Stimulated activated CD8-positive, alpha-beta memory T cell treated with anti-CD3 and anti-CD28 coated beads, Interleukin-2, amount 100 ng/mL, for 48 hours (primary cell): ENCODE measurements at regions not wholly inside any gene's neighbourhood (a gene's known extent, or its start where the extent isn't known, plus 50 kb on each side); places are given as distances from the start of the nearest gene placed in this dataset.

Source experiments
- DNase-seq, 2 donors: peaks; one replicate each; pipeline ENCODE4 v3.0.0-alpha.2; 2020; ENCODE audit warnings: low read depth in 2 of 2

GRCh38 chr5:167226386-167226785 is 1065.1 kb upstream of the WWC1 start:
- no peak for DNase-seq

DNA sequence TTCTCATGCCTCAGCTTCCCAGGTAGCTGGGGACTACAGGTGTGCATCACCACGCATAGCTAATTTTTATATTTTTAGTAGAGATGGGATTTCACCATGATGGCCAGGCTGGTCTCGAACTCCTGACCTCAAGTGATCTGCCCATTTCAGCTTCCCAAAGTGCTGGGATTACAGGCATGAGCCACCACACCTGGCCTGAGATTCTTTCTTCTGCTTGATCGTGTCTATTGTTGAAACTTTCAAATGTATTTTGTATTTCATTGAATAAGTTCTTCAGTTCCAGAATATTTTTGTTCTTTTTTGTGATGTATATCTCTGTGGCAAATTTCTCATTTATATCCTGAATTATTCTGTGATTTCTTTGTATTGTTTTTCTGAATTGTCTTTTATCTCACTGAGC is 1063.3 kb upstream of the WWC1 start:
- no peak for DNase-seq

DNA sequence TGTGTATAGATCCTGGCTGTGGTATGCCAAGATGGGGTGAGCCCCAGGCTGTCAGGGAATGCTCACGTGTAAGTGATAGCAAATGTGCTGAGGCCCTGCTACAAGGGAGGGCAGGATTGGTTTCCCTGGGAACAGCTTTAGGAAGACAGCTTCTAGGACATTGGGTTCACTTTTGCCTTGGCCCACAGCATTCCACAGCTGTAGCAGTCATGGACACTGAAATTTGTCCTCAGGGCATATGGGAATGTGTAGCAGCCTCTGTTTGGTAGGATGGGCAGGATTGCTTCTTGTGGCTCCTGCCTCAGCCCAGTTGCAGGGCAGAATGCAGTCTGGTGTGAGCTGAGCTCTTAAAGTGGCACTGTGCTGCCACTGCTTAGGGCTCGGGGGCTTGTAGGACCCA is 1061.7 kb upstream of the WWC1 start:
- DNase-seq, result no peak

- no peak for DNase-seq
These were observed 1061.0 kb upstream of the WWC1 start for GRCh38 chr5:167230414-167230813.

- no peak for DNase-seq
These were observed 1058.7 kb upstream of the WWC1 start for GRCh38 chr5:167232675-167233311.

DNA sequence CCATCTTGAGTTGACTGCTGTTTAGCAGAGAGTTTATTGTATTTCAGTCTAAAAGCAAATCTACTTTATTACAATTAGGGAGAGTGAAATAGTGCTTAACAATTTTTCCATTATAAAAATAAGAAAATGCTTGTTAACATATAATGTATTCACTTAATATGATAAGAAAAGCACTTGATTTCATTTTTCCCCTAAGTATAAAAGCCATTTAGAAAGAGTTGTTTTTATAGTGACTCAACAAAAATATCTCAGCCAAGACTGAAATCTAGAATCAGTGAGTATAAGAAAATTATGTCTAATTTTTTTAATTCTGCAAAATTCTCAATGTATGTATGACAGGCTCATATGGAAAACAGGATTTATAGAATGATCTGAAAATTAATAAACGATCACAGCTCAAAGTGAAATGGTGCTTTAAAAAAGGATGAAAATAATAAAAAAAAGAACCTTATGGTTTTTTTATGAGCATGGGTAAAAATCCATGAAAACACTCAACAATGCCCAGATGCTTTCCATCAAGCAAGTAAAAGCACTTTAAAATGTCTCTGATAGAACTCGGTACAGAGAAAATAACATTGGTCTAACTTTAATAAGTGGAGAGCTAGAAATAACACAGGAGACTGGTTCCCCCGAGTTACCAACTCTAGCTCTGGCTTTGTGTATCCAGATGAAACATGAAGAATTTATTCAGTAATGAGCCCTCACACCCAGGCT is 1057.8 kb upstream of the WWC1 start:
- DNase-seq, result no peak

DNA sequence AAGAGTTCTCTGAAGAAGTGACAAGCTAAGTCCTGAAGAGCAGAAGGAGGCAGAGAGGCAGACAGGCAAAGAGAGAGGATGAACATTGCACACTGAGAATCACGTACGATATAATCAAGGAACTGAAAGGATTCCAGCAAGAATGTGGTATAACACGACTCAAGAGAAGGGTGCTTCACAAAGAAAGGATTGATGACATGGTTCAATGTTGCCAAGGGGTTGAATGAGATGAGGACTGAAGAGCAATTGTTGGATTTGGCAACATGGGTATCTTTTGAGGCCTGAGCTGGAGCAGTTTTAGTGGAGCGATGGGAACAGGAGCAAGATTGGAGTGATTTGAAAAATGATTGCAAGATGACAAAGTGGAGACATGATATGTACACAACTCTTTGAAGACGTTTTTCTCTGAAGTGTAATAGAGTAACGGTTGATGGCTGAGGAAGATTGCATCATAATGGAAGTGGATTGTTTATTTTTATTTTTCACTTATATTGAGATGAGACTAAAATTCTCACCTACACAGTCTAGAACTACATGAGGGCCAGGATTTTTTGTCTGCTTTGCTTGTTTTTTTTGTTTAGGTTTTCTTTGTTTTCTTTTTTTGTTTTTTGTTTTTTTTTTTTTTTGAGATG is 1049.9 kb upstream of the WWC1 start:
- DNase-seq, result no peak

DNA sequence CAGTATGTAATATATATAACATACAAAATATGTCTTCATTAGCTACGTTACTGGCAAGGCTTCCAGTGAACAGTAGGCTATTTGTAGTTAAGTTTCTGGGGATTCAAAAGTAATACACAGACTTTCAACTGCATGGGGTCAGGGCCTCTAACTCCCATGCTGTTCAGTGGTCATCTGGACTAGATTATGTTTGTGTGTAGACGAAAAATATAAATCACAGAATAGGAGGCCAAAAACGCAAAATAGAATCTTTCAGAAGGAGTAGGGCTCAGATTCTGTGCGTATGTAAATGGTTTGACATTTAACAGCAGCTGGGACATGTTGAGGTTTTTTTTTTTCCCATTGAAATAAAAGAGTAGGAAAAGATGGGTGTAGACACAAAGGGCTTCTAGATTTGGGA is 1048.7 kb upstream of the WWC1 start:
- DNase-seq, result no peak

DNA sequence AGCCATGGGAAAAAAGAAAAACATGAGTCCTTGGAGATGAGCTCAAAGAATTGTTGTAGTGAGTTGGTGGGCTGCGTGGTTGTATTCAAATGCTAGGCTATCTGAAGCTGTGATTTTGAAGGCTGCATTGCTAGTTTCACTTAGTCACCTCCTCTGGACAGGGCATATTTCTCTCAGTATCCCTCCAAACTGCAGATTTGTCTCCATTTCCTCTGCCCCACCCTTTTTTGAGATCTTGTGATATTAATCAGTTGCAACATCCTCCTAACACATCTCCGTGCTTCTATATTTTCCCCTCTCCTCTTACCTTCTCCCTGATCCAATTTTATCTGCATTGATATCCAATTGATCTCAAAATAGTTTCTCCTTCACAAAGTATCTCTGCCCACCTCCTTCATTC is 1048.0 kb upstream of the WWC1 start:
- no peak for DNase-seq

DNA sequence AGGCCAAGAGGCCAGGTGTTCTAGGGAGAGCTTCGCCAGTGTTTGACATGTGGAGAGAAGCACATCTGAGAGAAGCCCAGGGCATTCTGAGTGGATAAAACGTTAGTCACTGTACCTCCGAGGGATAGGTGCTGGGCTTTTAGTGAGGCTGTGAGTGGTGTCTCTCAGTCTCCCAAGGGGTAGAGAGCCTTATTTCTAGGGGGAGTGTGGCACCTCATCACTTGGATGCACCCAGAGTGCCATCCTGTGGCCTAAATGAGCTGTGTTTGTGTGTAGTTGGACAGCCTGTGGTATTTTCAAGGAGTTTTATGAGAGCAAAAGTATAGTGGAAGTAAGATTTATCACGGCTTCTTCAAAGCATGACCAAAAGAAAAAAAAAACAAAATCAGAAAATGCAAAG is 1046.9 kb upstream of the WWC1 start:
- DNase-seq, result no peak

DNA sequence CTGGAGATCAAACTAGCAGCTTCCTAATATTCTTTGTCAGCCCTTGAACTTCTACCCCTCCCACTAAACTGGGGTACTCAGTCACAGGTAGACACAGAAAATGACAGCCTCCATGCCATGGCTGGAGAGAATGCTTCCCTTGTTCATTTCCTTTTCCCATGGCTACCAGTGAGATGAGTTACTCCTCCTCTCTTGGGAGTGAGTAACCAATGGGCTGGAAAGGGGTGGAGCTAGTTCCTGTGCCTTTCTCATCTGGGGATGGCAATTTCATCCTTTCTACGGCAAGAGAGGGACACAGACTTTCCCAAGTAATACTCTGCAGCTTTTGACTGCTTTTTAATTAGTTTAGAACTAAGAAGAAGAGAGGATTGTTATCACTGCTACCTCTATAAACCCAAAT is 1045.6 kb upstream of the WWC1 start:
- DNase-seq, result no peak

DNA sequence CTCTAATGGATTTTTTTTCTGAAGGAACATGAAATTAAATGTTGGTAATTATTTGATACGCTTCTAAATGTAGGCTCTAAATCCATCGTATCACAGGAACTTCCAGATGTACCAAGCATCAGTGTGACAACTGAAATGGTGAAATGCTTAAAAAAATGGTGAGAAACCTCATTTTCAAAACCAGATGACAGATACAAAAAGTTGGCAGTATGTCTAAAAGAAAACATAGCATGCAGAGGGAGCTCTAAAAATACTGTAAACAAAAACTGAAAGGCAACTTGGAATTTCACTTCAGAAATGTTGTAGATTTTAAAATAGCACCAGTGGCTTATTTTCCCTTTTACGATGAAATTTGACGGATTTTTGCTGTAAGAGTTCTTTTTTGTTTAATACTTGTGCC is 1043.6 kb upstream of the WWC1 start:
- no peak for DNase-seq

DNA sequence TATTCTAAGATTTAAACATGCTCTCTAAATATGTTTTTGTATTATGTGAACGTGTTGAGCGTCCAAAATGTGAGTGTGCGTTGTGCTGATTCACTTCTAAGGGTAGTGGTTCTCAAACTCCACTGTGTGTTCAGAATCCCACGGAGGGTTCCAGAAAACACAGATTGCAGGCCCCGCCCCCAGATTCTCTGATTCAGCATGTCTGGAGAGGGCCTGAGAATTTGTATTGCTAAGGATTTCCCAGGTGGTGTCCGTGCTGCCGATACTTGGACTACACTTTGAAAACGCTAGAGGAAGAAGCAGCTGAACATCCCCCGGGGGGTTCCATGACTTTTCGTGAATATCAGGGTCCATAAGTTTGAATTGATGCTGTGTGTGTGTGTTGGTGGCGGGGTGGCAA is 1043.2 kb upstream of the WWC1 start:
- DNase-seq, result no peak

GRCh38 chr5:167250996-167251395 is 1040.4 kb upstream of the WWC1 start:
- DNase-seq, result no peak

DNA sequence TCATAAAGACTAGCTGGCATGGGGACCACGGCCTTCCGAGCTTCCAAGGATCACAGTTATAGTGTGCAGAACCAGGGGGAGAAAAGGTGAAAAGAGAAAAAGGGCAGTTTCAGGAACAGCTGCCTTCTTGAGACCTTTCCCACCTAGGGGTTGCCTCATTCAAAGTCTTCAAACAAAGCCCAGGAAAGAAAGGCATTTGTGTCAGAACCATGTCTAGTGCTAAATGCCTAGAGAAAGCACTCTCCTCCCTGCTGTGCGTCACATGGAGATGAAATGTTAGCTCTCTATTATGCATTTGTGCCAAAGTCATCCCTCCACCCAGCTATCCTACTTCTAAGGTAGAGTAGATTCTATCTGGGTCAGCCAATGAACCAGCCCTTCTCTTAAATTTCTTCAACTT is 1037.3 kb upstream of the WWC1 start:
- no peak for DNase-seq

DNA sequence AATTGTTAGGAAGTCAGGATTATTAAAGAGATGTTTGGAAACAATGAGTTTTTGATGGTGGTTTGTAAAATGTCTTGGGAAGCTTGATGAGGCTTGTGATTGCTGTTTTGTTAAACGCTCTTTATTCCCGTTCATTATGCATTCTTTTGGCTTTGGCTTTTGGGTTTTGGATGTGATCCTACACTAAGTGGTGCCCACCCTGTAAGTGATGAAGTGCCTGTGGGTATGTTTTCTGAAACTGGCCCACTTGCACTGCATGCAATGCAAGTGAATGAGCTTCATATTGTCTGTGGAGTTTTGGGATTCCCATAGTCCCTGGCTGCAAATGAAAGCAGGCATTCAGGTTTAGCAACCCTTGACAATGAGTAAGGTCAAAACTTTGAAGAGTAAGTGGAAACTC is 1035.5 kb upstream of the WWC1 start:
- no peak for DNase-seq

DNA sequence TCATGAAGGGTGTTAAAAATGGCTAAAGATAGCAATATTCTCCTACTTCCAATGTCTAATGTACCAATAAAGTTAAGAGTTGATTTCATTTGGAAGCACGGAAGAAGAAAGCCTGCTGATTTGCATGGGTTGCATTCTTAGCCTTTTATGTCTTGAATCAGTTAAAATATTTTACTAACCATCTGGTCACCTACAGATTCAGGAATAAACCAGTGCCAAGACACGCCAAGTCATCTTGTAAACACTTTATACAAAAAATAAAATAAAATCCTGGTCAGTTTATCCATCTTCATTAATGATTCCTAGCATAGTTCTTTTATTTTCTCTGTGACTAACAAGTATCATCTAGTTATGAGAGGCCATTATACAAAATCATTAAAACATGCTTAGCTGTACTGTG is 1031.6 kb upstream of the WWC1 start:
- no peak for DNase-seq

DNA sequence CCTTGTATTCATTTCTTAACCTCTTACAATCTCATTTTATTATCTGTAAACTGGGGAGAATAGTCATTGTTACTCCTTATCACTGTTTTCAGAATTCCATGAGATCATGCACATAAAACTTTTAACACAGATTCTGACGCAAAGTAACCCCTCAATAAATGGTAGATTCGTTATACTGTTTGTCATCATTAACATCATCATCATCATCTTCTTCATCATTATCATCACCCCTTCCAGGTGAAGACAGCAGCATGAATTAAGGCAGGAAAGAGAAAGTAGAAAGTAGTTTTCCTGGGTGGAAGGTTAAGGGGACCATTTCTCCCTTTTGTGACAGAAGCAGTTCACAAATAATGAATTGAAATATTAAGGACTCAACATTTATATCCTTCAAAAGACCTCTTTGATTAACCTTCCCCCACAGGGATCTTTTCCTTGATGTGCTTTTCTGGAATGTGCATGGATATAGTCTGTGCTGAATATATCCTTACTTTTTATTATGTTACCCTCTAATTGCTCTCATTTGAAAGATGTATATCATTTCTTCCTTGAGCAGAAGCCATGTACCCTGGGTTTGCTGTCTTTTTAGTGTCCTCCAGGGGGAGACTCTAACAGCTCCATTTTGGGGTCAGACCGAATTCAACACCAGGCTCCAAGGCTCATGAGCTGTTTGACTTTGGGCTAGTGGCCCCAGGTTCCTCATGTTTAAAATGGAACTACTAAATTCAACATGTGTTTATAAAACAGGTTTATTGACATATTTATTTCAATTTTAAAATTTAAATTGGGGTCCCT is 1029.9 kb upstream of the WWC1 start:
- no peak for DNase-seq

DNA sequence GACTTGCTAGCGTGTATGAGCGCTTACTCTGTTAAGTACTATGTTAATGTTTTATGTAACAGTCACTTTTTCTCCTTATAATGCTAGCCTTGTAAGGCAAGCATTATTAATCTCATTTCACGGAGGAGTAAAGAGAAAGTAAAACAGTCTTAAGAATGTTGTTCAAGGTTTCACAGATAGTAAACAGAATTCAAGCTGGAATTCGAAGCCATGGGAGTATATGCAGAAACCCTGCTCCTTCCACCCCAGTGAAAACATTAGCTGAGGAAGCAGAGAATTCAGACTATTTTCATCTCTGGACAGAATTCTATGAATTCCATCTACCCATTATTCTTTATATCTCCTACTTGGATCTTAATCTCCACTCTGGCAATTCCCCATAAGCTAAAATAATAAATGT is 1028.3 kb upstream of the WWC1 start:
- DNase-seq, result no peak

GRCh38 chr5:167264348-167264747 is 1027.1 kb upstream of the WWC1 start:
- no peak for DNase-seq

DNA sequence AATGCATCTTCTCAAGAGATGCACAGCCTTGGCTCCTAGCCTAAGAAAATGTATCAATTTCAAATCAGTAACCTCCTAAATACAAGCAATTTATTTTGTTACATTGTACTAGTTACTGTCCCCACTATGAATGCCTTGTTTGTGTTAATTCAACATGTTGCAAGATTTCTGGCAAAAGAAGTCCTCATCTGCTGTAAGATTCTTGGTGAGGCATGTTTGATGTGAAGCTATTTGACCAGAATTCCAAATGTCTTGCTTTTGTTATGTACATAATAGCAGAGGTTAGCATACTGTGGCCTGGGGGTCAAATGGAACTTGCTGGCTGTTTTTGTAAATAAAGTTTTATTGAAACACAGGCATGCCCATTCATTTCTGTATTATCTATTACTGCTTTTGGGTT is 1023.1 kb upstream of the WWC1 start:
- no peak for DNase-seq

DNA sequence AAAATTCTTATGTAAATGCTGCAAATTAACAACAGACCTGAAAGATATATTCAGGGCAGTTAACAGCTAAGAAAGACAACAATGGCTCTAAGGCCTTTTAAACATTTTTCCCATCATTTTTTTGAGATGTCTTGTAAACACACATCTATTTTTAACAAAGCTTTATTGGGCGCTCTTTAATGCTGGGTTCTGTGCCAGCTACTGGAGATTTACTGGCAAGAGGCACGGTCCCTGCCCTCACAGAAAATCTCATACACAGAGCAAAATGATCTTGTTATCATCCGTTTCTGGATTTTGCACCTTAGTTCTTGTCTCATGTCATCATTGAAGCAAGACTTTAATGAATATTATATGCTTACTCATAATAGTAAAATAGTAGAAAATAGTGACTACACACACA is 1022.3 kb upstream of the WWC1 start:
- DNase-seq, result no peak

GRCh38 chr5:167271081-167271480 is 1020.4 kb upstream of the WWC1 start:
- no peak for DNase-seq
